Vagina (tissue), 2 donors: ENCODE measurements at regions not wholly inside any gene's neighbourhood (a gene's known extent, or its start where the extent isn't known, plus 50 kb on each side); places are given as distances from the start of the nearest gene placed in this dataset.

Source experiments
- DNase-seq, 2 donors: peaks; one replicate each; pipeline ENCODE4 v3.0.0-alpha.2; 2017; ENCODE audit errors: extremely low spot score in 2 of 2
- H3K27ac ChIP-seq: fragments of 200-600 bp; sonication (generic); one replicate; pipeline ENCODE4 v1.5.1; 2019
- H3K27me3 ChIP-seq: fragments of 200-600 bp; sonication (generic); one replicate; pipeline ENCODE4 v1.5.1; 2019
- H3K36me3 ChIP-seq, 2 donors: fragments of 200-600 bp; sonication (generic); one replicate each; pipeline ENCODE4 v1.5.1; 2017 to 2019
- H3K4me1 ChIP-seq: fragments of 200-600 bp; sonication (generic); one replicate; pipeline ENCODE4 v1.5.1; 2019
- H3K4me3 ChIP-seq, 2 donors: fragments of 200-600 bp; sonication (generic); 1 replicate in 1 of 2; 2 replicates in 1 of 2; pipeline ENCODE4 v1.5.1; 2016 to 2019
- H3K9me3 ChIP-seq: fragments of 200-600 bp; sonication (generic); one replicate; pipeline ENCODE4 v1.5.1; 2019
- POLR2A ChIP-seq, 2 donors: fragments of 450-650 bp; IDR thresholded peaks; one replicate each; pipeline ENCODE4 v1.6.1; 2017; ENCODE audit warnings: antibody characterized with exemption in 2 of 2, mild to moderate bottlenecking in 2 of 2, moderate library complexity in 2 of 2
- POLR2AphosphoS5 ChIP-seq, 2 donors: sonication (generic); formaldehyde crosslinking; IDR thresholded peaks; one replicate each; pipeline ENCODE4 v1.9.0; 2017; ENCODE audit warnings: antibody characterized with exemption in 2 of 2, mild to moderate bottlenecking in 2 of 2, low read depth in 1 of 2; ENCODE audit not compliant: insufficient read depth in 1 of 2
- intact Hi-C: fragments of 100-400 bp; cut with DNase I; formaldehyde crosslinking; loops from one replicate; pipeline ENCODE4 v1.15.1; 2023
- TF ChIP-seq, protein P1 (sequence below), 3 experiments: fragments of 450-650 bp in 2 of 3; fragments of 200-600 bp in 1 of 3; sonication (generic) in 1 of 3; IDR thresholded peaks; one replicate each; pipeline ENCODE4 v1.5.1; 2017 to 2019; ENCODE audit warnings: antibody characterized with exemption in 3 of 3, mild to moderate bottlenecking in 2 of 3, moderate library complexity in 2 of 3

DNA sequence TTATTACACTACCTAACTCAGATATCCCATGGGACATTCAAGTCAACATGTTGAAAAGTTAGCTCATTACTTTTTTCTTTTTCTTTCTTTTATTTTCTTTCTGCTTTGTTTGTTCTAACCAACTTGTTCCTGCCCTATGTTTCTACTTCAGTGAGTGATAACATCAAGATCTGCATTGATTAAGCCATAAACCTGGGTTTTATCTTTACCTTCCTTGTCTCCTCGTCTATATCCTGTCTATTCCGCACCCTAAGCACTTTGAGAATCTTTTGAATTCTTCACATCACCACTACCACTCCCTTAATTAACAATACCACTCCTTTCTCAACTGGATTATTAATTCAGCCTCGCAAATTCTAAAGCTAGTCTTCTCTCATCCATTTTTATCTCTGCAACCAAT, 81.9 kb upstream of the AVPR1A start:
- H3K9me3 ChIP-seq: no peaks in the 10 kb centered on the region
- H3K4me1 ChIP-seq: no peaks in the 10 kb centered on the region
- H3K4me3 ChIP-seq: no peak overlapping the region
- H3K27ac ChIP-seq: no peak overlapping the region
- H3K36me3 ChIP-seq: no peaks in the 10 kb centered on the region
- intact Hi-C loops: no loop called here
- no peak for TF ChIP-seq POLR2A (IDR thresholded peaks at IDR 0.05)
- TF ChIP-seq, protein P1, sequence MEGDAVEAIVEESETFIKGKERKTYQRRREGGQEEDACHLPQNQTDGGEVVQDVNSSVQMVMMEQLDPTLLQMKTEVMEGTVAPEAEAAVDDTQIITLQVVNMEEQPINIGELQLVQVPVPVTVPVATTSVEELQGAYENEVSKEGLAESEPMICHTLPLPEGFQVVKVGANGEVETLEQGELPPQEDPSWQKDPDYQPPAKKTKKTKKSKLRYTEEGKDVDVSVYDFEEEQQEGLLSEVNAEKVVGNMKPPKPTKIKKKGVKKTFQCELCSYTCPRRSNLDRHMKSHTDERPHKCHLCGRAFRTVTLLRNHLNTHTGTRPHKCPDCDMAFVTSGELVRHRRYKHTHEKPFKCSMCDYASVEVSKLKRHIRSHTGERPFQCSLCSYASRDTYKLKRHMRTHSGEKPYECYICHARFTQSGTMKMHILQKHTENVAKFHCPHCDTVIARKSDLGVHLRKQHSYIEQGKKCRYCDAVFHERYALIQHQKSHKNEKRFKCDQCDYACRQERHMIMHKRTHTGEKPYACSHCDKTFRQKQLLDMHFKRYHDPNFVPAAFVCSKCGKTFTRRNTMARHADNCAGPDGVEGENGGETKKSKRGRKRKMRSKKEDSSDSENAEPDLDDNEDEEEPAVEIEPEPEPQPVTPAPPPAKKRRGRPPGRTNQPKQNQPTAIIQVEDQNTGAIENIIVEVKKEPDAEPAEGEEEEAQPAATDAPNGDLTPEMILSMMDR (IDR thresholded peaks at IDR 0.05): no peak
- no peak for TF ChIP-seq POLR2AphosphoS5 (IDR thresholded peaks at IDR 0.05; ENCODE audit: insufficient read depth in 1 of 2, low read depth in 1 of 2)
- no peaks in the 10 kb centered on the region for H3K27me3 ChIP-seq
- no peak for DNase-seq

DNA sequence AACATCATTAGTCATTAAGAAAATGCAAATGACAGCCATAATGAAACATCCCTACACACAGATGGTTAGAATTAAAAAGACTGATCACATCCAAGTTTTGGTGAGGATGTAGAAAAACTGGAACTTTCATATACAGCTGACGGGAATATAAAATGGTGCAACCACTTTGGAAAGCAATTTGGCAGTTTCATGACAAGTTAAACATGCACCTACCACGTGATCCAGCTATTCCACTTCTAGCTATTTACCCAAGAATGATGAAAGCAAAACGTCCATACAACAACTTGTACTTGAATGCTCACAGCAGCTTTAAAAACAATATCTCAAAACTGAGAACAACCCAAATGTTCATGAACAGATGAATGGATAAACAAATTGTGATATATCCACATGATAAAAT, 77.9 kb upstream of the AVPR1A start:
- intact Hi-C loops: no loop called here
- TF ChIP-seq POLR2AphosphoS5 (IDR thresholded peaks at IDR 0.05; ENCODE audit: insufficient read depth in 1 of 2, low read depth in 1 of 2) (no peak), POLR2A (IDR thresholded peaks at IDR 0.05) (no peak)
- TF ChIP-seq, protein P1 (IDR thresholded peaks at IDR 0.05): no peak

DNA sequence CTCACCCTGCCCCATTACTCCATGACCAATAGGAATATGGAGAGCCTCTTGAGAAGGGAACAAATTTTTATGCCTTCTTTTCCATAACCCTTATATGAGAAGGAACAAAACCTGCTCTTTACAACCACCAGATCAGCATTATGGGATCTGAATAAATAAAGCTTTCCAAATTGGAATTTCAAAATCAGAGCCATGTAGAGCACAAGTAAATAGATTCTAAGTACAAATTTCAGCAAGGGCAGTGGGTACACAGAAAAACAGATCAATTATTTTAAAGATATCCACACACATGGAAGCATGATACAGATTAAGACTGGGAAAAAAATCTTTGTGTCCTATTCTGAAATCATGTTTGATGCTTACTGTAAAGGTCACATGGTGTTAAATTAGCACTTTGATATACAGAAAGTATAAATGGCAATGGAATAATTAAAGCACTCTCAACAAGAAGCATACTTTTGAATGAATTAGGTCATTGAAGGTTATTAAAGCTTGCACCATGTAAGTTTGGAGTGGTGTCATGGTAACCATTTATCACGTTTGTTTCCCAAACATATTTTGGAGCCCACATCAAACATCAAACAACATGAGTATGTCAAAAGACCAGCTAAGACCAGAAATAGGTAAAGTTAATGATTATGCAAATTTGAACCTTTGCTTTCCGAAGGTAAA, 75.9 kb upstream of the AVPR1A start:
- Histone ChIP-seq H3K9me3 (no peaks in the 10 kb centered on the region), H3K27ac (no peak overlapping the region), H3K4me3 (no peak overlapping the region), H3K36me3 (no peaks in the 10 kb centered on the region), H3K4me1 (no peaks in the 10 kb centered on the region), H3K27me3 (no peaks in the 10 kb centered on the region)
- TF ChIP-seq, protein P1 (IDR thresholded peaks at IDR 0.05): no peak
- no peak for TF ChIP-seq POLR2A (IDR thresholded peaks at IDR 0.05)
- no peak for TF ChIP-seq POLR2AphosphoS5 (IDR thresholded peaks at IDR 0.05; ENCODE audit: insufficient read depth in 1 of 2, low read depth in 1 of 2)
- intact Hi-C loops: no loop called here
- DNase-seq: no peak

More for the DNA sequence above, 77.9 kb upstream of the AVPR1A start:
- Histone ChIP-seq H3K27ac (no peak overlapping the region), H3K27me3 (no peaks in the 10 kb centered on the region), H3K36me3 (no peaks in the 10 kb centered on the region), H3K4me1 (no peaks in the 10 kb centered on the region), H3K9me3 (no peaks in the 10 kb centered on the region), H3K4me3 (no peak overlapping the region)
- DNase-seq: no peak

DNA sequence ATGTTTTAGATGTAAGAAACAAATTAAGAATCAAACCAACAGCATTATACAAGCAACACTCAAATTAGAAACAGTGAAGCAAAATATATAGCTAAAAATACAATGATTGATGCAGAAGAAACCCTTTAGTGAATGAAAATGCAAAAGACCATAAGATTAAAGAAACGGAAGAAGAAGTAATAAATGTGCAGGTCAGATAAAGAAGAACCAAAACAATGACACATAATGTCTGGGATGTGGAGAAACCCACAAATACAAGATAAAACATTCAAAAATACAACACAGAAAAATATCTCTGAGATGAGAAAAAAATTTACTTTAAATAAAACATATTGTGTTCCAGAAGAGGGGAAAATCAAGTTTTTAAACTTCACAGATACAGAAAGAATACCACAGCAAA, 73.4 kb upstream of the AVPR1A start:
- Histone ChIP-seq H3K4me1 (no peaks in the 10 kb centered on the region), H3K36me3 (no peaks in the 10 kb centered on the region), H3K27me3 (no peaks in the 10 kb centered on the region), H3K27ac (no peak overlapping the region), H3K4me3 (no peak overlapping the region), H3K9me3 (no peaks in the 10 kb centered on the region)
- intact Hi-C loops: no loop called here
- DNase-seq: no peak
- TF ChIP-seq POLR2A (IDR thresholded peaks at IDR 0.05) (no peak), POLR2AphosphoS5 (IDR thresholded peaks at IDR 0.05; ENCODE audit: insufficient read depth in 1 of 2, low read depth in 1 of 2) (no peak)
- TF ChIP-seq, protein P1 (IDR thresholded peaks at IDR 0.05): no peak

DNA sequence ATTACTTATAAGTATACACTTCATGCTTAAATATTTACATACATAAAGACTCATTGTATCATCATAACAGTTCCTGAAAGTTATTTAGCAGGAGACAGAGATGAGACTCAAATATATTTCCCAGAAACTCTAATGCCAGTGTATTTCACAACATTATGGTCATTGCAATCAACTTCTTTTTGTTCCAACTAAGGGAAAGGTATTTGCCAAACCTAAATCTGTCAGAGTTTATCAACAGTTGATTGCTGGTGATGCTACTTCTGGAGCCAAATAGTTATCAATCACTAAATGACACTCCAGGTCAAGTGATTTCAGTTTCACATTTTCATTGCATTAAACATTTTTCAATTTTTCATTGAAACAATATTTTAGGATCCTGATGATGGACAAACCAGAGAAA, 72.1 kb upstream of the AVPR1A start:
- H3K36me3 ChIP-seq: no peaks in the 10 kb centered on the region
- H3K4me1 ChIP-seq: no peaks in the 10 kb centered on the region
- H3K27ac ChIP-seq: no peak overlapping the region
- H3K9me3 ChIP-seq: no peaks in the 10 kb centered on the region
- intact Hi-C loops: no loop called here
- TF ChIP-seq, protein P1 (IDR thresholded peaks at IDR 0.05): no peak
- TF ChIP-seq POLR2A (IDR thresholded peaks at IDR 0.05) (no peak), POLR2AphosphoS5 (IDR thresholded peaks at IDR 0.05; ENCODE audit: insufficient read depth in 1 of 2, low read depth in 1 of 2) (no peak)
- H3K4me3 ChIP-seq: no peak overlapping the region
- DNase-seq: no peak
- no peaks in the 10 kb centered on the region for H3K27me3 ChIP-seq
